RKO (cell line): ENCODE measurements at regions not wholly inside any gene's neighbourhood (a gene's known extent, or its start where the extent isn't known, plus 50 kb on each side); places are given as distances from the start of the nearest gene placed in this dataset.

Experiments used
- DNase-seq: peaks from one replicate; pipeline ENCODE4 v3.0.0-alpha.2; 2016; ENCODE audit warnings: low spot score

DNA sequence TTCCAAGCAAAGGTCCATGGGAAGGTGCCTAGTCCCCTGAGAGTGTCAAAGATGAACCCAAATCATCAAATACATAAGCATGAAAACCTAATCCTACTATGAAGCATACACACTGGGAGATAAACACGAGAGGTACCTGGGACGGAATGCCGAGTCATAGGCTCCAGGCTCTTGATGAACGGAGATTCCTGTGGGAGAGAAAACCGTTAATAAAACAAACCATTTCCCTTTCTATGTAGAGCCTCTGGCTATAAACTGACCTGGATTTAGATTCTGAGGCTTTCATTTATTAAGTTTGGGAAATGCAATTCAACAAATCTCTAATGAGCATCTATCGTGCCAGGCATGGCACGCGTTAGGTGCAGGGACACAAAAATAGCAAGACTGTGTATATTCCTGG, 206.4 kb upstream of the IL12B start:
- DNase-seq: no peak

DNA sequence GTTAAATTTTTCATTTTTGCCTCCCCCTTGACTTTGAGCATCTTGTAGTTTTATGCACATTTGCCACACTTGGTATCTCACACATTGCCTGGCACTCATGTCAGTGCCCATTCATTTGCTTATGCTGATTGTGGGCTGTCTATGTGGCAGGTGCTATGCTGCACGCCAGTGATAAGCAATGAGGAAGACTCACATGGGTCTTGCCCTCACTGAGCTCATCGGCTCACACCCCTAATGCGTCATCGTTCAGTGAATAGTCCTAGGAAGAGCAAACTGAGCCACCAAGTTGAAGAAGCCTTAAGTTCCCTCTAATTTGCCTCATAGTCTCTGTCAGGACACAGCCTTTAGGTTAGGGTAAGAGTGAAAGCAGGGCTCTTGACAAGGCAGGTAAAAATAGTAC, 209.4 kb upstream of the IL12B start:
- no peak for DNase-seq

DNA sequence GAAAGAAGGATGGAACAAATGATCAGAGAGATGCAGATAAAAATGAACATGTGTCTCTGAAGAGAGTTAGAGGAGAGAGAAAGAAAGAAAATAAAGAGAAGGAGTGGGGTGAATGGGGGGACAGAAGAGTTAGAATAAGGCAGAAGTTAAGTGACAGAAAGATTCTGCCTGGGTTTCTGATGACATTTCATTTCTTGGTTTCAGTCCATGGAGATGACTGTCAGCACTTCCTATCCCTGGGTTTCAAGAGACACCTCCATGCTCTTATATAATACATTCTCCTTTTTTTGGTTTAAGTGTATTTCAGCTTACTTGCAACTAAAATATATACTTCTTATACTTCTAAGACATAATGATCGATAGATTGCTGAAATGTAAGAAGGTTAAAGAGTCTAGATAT, 213.0 kb upstream of the IL12B start:
- no peak for DNase-seq

DNA sequence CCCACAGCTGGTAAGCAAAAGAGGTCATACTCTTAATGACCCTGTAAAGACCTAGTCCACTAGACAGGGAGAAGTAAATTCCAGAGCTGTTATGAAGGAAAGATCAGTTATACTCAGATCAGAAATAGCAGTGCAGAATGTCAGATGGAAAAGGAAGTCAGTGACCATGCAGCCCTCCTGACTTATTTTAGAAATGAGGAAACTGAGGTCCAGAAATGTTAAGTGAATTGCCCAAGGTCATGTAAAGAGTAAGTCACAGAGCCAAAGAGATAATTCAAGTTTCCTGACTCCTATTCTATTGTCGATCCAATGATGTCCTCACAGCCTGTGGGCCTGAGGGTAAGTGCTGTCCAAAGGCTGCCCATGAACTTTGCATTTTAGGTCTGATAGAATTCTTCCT, 214.9 kb upstream of the IL12B start:
- no peak for DNase-seq

DNA sequence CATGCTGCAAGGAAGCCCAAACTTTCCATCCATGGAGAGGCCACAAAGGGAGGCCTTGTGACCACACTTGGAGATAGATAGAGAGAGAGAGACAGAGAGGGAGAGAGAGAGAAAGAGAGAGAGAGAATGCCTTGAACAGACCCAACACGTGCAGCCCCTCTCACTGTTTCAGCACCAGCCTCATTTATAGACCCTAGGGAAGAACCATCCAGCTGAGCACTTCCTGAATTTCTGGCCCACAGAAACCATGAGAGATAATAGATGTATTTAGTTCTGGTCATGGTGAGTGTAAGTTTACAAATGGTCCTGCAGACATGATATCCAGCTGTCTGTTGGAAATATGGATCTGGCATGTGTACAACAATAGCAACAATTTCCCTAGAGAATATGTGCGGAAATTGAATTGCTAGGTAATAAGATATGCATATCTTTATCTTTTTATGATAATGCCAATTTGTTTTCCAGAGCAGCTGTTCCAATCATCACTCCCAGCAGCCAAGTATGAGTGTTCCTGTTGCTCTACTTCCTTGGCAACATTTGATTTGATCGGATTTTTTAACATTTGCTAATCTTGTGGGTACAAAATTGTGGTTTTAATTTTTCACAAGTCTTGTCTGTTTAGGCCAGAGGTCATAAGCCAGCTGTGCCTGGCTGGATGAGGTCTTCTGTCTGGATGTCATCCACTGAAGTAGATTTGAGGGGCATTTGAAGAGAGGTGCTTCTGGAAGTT, 217.3 kb upstream of the IL12B start:
- DNase-seq: no peak

DNA sequence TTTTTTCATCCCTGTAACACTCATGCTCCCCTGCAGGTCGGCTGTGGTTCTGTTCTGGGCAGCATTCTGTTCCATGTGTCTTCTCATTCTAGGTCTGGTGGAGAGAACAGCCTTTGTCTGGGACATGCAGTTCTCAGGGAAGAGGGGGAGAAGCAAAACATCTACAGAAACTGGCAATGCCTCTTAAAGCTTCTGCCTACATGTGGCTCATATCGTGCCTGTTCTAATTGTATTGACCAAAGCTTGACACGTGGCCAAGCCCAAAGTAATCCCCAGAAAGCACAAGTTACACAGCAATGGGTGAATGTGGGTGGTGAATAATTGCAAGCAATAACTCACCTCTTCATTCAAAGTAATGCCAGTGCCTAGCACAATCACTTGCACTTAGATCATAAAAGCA, 218.2 kb upstream of the IL12B start:
- no peak for DNase-seq

DNA sequence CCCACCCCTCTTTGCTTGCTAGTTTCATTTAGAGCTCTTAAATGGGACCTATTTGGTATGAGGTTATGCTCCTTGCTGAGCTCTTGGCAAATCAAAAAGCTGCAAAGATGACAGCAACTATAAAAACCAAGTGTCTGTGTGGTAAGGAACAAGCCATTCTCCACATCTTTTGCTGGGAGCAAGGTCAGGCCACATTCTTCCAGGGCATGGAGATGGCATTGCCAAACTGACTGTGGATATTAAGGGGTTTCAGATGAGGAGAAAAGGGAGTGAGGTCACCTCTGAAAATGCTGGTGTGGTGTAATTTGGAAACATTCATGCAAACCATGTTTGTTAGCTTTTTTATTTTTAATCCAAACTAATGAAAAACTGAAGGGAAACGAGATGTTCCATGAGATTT, 218.8 kb upstream of the IL12B start:
- no peak for DNase-seq

DNA sequence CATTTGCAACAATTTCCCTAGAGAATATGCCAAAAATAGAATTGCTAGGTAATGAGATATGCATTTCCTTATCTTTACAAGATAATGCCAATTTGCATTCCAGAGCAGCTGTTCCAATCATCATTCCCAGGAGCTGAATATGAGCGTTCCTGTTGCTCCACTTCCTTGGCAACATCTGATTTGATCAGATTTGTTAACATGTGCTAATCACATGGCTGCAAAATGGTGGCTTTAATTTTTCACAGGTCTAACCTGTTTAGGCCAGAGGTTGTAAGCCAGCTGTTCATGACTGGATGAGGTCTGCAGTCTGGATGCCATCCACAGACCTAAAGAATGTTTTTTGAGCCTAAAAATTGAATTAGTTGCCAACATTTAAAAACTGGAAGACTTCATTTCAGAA, 220.7 kb upstream of the IL12B start:
- no peak for DNase-seq

DNA sequence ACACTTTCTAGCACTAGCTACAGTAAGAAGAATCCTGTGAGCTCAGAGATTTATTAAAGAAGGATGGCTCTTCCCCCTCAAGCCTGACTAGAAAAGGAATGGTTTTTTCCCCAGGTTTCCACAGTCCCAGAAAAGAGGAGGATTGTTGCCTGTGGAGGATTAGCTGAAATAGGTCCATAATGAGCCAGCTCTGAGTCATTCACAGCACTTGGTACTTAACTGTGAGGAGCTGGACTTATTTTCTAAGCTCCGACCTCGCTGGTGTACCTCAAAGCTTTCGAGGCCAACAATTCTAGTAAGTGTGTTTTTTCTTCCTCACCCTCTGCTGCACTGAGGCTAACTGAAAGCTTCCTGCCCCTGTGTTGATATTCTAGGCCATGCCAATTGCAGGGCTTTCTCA, 222.5 kb upstream of the IL12B start:
- no peak for DNase-seq

DNA sequence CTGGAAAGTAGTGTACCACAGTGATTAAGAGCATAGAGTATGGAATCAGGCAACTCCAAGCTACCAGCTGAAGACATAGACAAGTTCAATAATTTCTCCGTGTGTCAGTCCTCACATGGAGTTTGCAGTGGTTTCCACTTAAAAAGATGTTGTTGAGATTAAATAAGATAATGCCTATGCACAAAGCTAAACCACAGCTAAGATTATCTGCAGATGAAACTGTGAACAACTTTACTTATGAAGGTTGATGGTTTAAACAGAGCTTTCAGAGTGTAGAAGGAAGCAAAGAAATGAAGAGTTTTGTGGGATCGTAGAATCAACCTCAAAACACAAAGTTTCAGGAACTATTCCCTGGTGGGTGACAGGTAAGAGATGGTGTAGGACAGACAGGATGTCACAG, 223.5 kb upstream of the IL12B start:
- DNase-seq: no peak

DNA sequence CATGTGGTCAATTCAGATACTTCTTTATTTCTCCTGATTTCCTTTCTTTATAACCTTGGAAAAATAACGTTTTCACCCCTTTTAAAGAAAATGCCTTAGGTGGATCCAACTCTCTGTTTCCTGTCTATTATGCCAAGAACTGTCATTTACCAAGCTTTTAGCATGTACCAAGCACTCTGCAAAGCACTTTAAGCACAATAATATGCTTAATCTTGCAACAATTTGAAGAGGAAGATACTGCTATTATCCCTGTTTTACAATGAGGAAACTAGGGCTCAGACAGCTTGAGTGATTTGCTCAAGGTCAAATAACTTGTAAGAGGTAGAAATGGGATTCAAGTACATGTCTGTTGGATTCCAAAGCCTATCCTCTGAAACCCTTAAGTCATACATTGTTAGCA, 224.8 kb upstream of the IL12B start:
- no peak for DNase-seq

DNA sequence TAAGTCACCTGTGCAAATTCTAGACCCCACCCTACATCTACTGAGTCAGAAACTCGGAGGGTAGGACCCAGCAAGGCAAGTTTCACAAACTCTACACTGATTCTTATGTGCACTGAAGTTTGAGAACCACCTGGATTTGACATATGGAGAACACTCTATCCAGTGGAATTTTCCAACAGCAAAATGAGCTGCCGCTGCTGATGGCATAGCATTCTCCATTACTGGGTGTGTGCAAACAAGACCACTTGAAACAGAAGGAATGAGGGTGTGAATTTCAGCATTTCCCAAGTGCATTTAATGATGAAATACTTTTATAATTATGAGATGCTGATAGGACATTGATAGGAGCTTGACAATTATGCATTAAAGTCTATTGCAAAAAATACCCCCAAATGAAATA, 229.1 kb upstream of the IL12B start:
- DNase-seq: no peak

DNA sequence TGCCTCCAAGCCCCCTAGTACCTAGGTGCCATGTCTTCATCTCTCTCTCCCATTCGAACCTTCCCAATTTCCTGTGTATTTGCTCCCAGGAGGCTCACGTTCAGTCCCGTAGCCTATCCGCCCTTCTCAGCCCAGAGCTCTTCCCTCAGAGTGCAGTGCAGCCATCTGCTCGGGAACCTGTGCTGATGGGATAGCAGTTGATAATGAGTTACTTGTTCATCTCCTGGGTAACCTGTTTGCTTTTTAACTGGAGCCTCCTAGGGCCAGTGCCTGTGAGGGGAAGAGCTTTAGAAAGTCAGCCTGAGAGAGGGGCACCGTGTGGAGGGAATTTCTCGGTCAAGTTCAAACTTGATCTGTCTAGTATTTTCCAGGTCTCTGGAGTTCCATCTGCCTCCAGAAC, 229.8 kb upstream of the IL12B start:
- DNase-seq: no peak

DNA sequence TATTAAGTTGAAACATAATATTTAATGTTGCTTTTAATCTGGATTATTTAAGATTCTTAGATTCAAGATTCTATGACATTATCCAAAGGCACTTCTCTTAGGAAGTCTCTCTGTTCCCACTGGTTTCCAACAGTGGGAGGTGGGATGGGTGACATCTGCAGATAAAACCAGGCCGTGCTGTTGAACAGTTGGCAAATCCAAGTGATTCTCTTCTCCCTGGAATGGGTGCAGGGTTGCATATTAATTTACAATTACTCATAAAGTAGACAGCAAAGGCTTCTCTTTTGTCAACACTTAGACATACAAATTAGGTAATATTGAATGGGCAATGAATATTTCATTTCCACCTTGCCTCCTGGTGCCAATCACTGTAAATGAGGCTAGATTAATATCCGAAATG, 233.7 kb upstream of the IL12B start:
- no peak for DNase-seq

DNA sequence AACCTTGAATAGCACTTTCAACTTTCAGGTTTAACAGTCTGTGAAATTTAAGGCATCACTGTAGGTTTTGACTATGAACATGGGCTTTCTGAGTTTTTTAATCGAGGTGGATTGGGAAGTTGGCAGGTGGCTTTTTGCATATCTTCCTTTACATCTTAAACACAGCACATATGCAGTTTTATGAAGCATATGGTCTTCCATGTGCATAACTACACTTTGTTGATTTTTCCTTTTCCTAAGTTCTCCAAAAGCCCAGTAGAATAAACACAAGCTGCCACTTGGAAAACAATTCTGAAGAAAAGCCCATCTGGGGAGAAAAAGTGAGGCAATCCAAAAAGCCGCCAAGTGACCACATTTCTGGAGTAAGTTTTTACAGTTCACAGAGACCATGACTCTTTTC, 236.5 kb upstream of the IL12B start:
- no peak for DNase-seq

DNA sequence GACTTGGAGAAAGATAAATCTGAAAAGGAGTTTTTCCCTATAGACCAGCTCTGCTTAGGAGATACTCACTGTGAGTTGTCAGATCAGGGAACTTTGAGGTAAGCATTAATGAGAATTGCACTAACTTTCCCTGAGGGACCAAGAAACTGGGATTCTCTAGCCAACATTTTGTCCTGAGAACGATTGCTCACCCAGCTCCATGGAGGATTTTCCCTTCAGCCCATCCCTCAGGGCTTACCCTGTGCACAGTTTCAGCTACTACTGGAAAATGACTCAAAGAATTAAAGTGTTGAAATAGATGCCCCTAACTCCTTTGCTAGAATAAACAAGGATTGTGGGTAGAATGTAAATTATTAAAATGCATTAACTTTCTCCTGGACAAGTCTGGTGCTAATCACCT, 237.2 kb upstream of the IL12B start:
- DNase-seq: no peak

DNA sequence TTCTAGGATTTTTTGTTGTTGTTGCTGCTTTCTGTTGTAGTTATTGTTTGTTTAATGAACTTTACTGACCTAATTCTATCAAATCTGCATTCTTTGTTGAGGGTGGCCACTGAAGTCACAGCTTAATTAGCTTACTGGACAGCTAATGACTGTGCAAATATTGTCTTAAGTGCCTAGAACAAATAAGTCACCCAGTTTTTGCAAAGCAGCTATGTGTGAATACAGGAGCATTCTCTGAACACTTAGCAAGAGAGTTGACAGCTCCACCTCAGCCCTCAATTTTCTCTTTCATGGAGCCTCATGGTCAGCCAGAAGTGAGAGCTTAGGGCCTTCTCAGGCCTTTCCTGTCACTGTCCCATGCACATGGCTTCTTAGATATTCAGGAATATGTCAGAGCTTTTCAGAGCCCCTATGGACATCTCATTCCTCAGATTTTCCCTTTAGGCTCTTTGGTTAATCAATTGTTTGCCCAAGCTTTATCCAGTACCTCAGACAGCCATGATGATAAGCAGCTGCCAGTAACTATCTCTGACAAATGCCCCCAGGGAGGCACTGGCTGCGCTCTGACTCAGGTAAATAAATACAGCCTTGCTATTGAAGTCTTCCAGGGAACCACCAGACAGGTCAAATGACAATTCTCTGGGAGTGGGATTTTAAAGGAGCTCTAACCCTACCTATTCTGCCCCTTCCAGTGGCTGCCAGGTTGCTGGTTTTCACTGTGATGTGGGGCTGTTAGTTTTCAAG, 241.4 kb upstream of the IL12B start:
- DNase-seq: no peak

DNA sequence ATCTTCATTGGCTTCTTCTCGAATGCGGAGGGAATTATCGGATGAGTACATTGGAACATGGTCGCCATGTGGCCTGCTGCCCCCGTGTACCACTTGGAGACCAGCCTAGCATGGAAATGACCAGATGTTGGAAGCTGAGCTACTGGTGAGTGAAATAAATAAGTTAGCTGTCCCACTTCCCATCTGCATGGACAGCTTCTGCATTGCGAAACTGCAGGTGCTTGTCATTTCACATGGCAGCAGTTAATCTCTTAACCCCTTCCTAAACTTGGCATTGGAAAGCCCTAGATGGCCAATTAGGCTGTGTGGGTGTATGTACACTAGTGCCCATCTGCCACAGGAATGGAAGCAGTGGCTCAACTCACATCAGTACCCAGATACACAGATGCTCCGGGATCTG, 246.6 kb upstream of the IL12B start:
- no peak for DNase-seq

DNA sequence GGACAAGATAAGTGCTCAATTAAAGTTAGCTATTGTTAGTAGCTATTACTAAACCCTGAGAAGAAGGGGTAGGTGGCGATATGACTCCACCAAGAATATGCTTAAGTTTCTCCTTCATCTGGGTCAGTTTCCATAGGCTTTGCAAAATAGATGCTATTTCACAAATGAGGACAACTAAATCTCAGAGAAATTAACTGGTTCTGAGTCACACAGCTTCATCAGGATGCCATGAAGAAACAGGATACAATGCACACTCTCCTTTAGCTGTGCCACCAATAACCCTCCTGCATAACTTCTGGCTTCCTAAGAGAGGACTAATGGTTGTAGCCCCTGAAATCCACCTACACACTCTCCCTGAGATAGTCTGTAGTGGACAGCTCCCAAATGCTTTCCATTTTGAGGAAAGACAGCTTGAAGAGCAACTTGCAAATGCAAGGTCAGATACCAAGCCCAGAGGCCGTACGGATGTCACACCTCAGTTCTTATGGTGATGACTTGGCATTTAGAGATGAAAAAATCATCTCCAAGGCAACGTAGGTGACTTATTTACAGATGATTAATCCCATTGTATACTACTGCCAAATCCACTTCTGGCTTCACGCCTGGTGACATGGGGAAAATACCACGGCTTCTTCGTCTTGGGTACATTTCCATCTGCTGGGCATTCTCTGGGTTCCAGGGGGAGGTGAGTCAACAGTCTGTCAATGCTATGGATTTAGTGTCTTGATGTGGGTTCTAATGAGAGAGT, 251.4 kb upstream of the IL12B start:
- DNase-seq: peak; percentile 66

DNA sequence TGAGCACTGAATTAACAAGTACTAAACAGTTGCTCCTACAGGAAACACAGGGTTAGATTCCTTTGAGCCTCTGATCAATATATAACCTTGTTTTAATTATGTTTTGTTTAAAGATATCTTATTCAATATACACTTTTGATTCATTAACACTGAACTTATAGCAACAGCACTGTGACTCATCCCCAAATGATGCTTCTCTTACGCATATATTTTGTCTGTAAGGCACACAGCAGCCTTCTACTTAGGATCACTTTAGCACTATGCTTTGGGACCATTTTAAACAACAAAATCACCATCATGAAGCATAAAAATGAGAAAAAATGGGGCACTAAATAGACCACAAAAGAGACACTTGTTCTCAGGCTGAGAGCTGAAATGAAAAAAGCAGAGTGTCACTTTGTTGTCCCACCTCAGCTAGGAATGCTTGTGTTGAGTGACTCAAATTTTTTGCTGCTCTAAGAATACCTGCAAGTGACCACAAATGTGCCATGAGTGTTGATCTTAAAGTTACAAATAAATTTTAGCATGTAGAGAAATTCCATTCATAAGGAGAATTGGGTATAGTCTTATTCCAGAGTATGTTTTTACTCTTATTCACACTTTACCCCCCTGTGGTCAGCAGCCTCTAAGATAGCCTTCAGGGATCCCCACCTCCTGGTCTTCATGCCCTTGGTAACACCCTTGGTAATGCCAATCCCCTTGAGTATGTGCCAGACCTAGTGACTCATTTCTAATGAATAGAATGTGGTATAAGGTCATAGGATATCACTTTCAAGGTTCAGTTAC, 252.7 kb upstream of the IL12B start:
- peak; percentile 43 for DNase-seq

DNA sequence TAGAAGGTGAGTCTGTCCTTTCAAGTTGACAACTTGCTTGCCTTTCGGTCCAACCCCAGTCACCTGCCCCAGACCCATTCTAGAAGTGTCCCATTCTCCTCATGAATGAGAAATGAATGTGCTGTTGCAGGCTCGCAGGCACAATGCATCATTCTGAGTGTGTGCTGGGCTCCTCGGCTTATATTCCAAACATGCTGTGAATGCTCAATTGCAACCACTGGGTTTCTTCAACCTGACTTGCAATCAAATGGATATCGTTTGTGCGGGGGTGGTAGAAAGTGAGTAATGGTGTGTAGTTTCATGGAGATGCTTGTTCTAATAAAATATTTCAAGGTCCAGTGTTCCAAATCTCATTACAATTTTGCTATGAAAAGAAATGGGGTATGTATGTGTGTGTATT, 256.6 kb upstream of the IL12B start:
- no peak for DNase-seq

DNA sequence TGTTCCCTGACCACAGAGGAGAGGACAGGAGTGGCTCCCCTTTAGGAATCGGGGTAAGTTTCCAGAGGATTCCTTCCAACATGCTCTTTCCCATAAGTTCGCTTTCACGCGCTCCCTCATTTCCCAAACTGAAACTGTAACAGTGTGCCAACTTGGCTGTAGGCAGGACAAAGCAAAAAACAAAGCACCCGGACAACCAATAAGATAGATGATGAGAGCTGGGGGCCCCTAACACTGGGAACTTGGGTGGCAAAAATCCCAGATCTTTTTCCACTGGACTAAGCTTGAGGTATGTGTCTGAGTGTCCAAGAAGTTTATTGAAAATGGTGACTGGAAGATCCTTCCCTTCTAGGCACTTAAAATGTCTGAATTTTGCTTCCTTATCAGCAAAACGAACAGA, 258.7 kb upstream of the IL12B start:
- no peak for DNase-seq
